ENCODE measurements at regions not wholly inside any gene's neighbourhood (a gene's known extent, or its start where the extent isn't known, plus 50 kb on each side); places are given as distances from the start of the nearest gene placed in this dataset.
"Not testable (repeated sequence)": the region's sequence is repeated elsewhere in the genome, so short reads cannot be mapped to it uniquely, and the experiment has no call there.

GRCh38 chrX:13404777-13405176, 84.9 kb upstream of the ATXN3L start:
- TF ChIP-seq POLR2AphosphoS5, POLR2A, EP300 (IDR thresholded peaks at IDR 0.05): not testable (repeated sequence)
